H1 (cell line): ENCODE measurements at regions not wholly inside any gene's neighbourhood (a gene's known extent, or its start where the extent isn't known, plus 50 kb on each side); places are given as distances from the start of the nearest gene placed in this dataset.

ENCODE experiments used
- CTCF ChIA-PET: fragments of 300-600 bp; sonication (Branson Sonifier 250); formaldehyde crosslinking; loops from one replicate; lab custom pipeline; 2021; ENCODE audit not compliant: partially characterized antibody; lab: Charles Lee
- POLR2A ChIA-PET: fragments of 300-600 bp; sonication (Branson Sonifier 250); formaldehyde crosslinking; loops from one replicate; lab custom pipeline; 2021; ENCODE audit warnings: inconsistent platforms; ENCODE audit not compliant: partially characterized antibody; lab: Charles Lee
- DNase-seq, 2 experiments: peaks; one replicate each; pipeline versions ENCODE4 v3.0.0 to v3.0.0-alpha.2; 2010 to 2022; ENCODE audit warnings: low spot score in 2 of 2, low read depth in 1 of 2, mixed read lengths in 1 of 2
- FAIRE-seq: peaks from 2 replicates; lab custom pipeline; 2011; peaks lifted over from hg19 to GRCh38; lab: Jason Lieb, UNC
- H2AFZ ChIP-seq: 2 replicates; pipeline ENCODE4 v1.8.1; 2012; ENCODE audit warnings: low read length, inconsistent platforms
- H2AK5ac ChIP-seq: 2 replicates; pipeline ENCODE4 v1.6.1; 2013; ENCODE audit warnings: low read depth, low read length
- H2BK120ac ChIP-seq: replicated peaks from 2 replicates; pipeline ENCODE3; 2013; ENCODE audit warnings: low read depth, low read length, inconsistent platforms
- H2BK12ac ChIP-seq: 2 replicates; pipeline ENCODE4 v1.6.1; 2013; ENCODE audit warnings: low read depth, low read length
- H2BK15ac ChIP-seq: 2 replicates; pipeline ENCODE4 v1.6.1; 2013; ENCODE audit warnings: low read length
- H2BK20ac ChIP-seq: 2 replicates; pipeline ENCODE4 v1.6.1; 2013; ENCODE audit warnings: low read length
- H2BK5ac ChIP-seq: 2 replicates; pipeline ENCODE4 v1.6.1; 2013; ENCODE audit warnings: low read depth, low read length
- H3K14ac ChIP-seq: 2 replicates; pipeline ENCODE4 v1.6.1; 2013; ENCODE audit warnings: inconsistent platforms; ENCODE audit not compliant: insufficient read length
- H3K18ac ChIP-seq: 2 replicates; pipeline ENCODE4 v1.6.1; 2013; ENCODE audit warnings: low read length; ENCODE audit errors: extremely low read depth
- H3K23ac ChIP-seq: 2 replicates; pipeline ENCODE4 v1.6.1; 2013; ENCODE audit warnings: inconsistent platforms; ENCODE audit not compliant: insufficient read length
- H3K23me2 ChIP-seq: 2 replicates; pipeline ENCODE4 v1.6.1; 2013; ENCODE audit warnings: low read depth, low read length
- H3K27ac ChIP-seq: 2 replicates; pipeline ENCODE4 v1.6.1; 2011; ENCODE audit warnings: low read depth, low read length, inconsistent platforms
- H3K27me3 ChIP-seq, 4 experiments: replicated peaks in 1 of 4; 1 replicate in 1 of 4; 2 replicates in 3 of 4; pipeline versions ENCODE4 v1.6.1 to v1.8.1; 2011 to 2013; ENCODE audit warnings: low read length in 3 of 4, mild to moderate bottlenecking in 3 of 4, inconsistent platforms in 2 of 4, mixed read lengths in 2 of 4, moderate library complexity in 1 of 4; ENCODE audit not compliant: control insufficient read depth in 3 of 4, insufficient read depth in 3 of 4; ENCODE audit errors: extremely low read depth in 1 of 4
- H3K36me3 ChIP-seq, 4 experiments: 2 replicates each; pipeline versions ENCODE4 v1.6.1 to v1.8.1; 2011 to 2013; ENCODE audit warnings: mild to moderate bottlenecking in 4 of 4, low read length in 3 of 4, moderate library complexity in 2 of 4, control low read depth in 1 of 4, inconsistent platforms in 1 of 4; ENCODE audit not compliant: insufficient read depth in 4 of 4, control insufficient read depth in 2 of 4
- H3K4ac ChIP-seq: replicated peaks from 2 replicates; pipeline ENCODE3; 2013; ENCODE audit warnings: low read length, low read depth, mixed read lengths, inconsistent platforms; ENCODE audit not compliant: insufficient read length
- H3K4me1 ChIP-seq, 4 experiments: replicated peaks in 1 of 4; 1 replicate in 1 of 4; 2 replicates in 3 of 4; pipeline versions ENCODE4 v1.6.1 to v1.8.1; 2011 to 2013; ENCODE audit warnings: low read length in 3 of 4, inconsistent platforms in 2 of 4, mixed read lengths in 1 of 4; ENCODE audit not compliant: insufficient read depth in 4 of 4, control insufficient read depth in 3 of 4
- H3K4me2 ChIP-seq, 2 experiments: 2 replicates each; pipeline versions ENCODE4 v1.6.1 to v1.8.1; 2011 to 2013; ENCODE audit warnings: low read depth in 2 of 2, low read length in 2 of 2, control low read depth in 1 of 2, inconsistent platforms in 1 of 2, mild to moderate bottlenecking in 1 of 2; ENCODE audit not compliant: insufficient read depth in 1 of 2
- H3K4me3 ChIP-seq, 4 experiments: fragments of 200-600, 300-600 bp in 1 of 4; sonication (generic), shearing (Covaris generic), sonication (Bioruptor Twin) in 1 of 4; 2 replicates each; pipeline versions ENCODE4 v1.5.1 to v1.8.1; 2011 to 2016; ENCODE audit warnings: low read length in 4 of 4, low read depth in 3 of 4, control low read depth in 2 of 4, inconsistent platforms in 2 of 4, mild to moderate bottlenecking in 2 of 4, mixed read lengths in 1 of 4, moderate library complexity in 1 of 4; ENCODE audit not compliant: insufficient read depth in 2 of 4; ENCODE audit errors: extremely low read depth in 1 of 4
- H3K56ac ChIP-seq: replicated peaks from 2 replicates; pipeline ENCODE3; 2013; ENCODE audit warnings: low read depth, mild to moderate bottlenecking, mixed read lengths, low read length, inconsistent platforms; ENCODE audit not compliant: insufficient read length
- H3K79me1 ChIP-seq: 2 replicates; pipeline ENCODE4 v1.6.1; 2013; ENCODE audit warnings: low read depth, low read length, control low read depth
- H3K79me2 ChIP-seq, 2 experiments: 2 replicates each; pipeline versions ENCODE4 v1.6.1 to v1.8.1; 2012 to 2013; ENCODE audit warnings: low read length in 2 of 2, mild to moderate bottlenecking in 2 of 2, inconsistent platforms in 1 of 2; ENCODE audit not compliant: insufficient read depth in 2 of 2, control insufficient read depth in 1 of 2
- H3K9ac ChIP-seq, 4 experiments: replicated peaks in 1 of 4; 1 replicate in 1 of 4; 2 replicates in 3 of 4; pipeline versions ENCODE4 v1.6.1 to v1.8.1; 2011 to 2013; ENCODE audit warnings: low read depth in 3 of 4, low read length in 3 of 4, control low read depth in 2 of 4, mild to moderate bottlenecking in 2 of 4, moderate library complexity in 2 of 4, inconsistent platforms in 1 of 4; ENCODE audit errors: extremely low read depth in 1 of 4
- H3K9me3 ChIP-seq, 2 experiments: 2 replicates each; pipeline versions ENCODE4 v1.6.1 to v1.8.1; 2012 to 2013; ENCODE audit warnings: mild to moderate bottlenecking in 2 of 2, moderate library complexity in 2 of 2, control low read depth in 1 of 2, inconsistent platforms in 1 of 2, low read depth in 1 of 2, low read length in 1 of 2, mixed read lengths in 1 of 2; ENCODE audit not compliant: insufficient read depth in 2 of 2
- H4K20me1 ChIP-seq, 2 experiments: replicated peaks in 1 of 2; 2 replicates each; pipeline versions ENCODE3 to v1.8.1; 2011 to 2013; ENCODE audit warnings: inconsistent platforms in 2 of 2, low read length in 2 of 2, mild to moderate bottlenecking in 1 of 2; ENCODE audit not compliant: insufficient read depth in 2 of 2, control insufficient read depth in 1 of 2
- H4K5ac ChIP-seq: 2 replicates; pipeline ENCODE4 v1.6.1; 2013; ENCODE audit warnings: low read length, low read depth, mixed read lengths, inconsistent platforms; ENCODE audit not compliant: insufficient read length
- H4K8ac ChIP-seq: 2 replicates; pipeline ENCODE4 v1.8.0; 2013; ENCODE audit warnings: mild to moderate bottlenecking, moderate library complexity, low read length, inconsistent platforms; ENCODE audit not compliant: insufficient read depth; ENCODE audit errors: extremely low read depth
- H4K91ac ChIP-seq: replicated peaks from 2 replicates; pipeline ENCODE3; 2013; ENCODE audit warnings: low read length, mixed read lengths, inconsistent platforms; ENCODE audit not compliant: insufficient read length
- EP300 ChIP-seq, 2 experiments: IDR thresholded peaks; 1 replicate in 1 of 2; 2 replicates in 1 of 2; pipeline ENCODE4 v1.6.1; 2011 to 2012; ENCODE audit warnings: low read depth in 2 of 2, low read length in 2 of 2, mild to moderate bottlenecking in 2 of 2, borderline replicate concordance in 1 of 2, inconsistent platforms in 1 of 2, moderate library complexity in 1 of 2
- POLR2A ChIP-seq, 2 experiments: IDR thresholded peaks; 1 replicate in 1 of 2; 2 replicates in 1 of 2; pipeline ENCODE4 v1.6.1; 2011; ENCODE audit warnings: low read depth in 2 of 2, low read length in 2 of 2, mild to moderate bottlenecking in 2 of 2; ENCODE audit errors: control extremely low read depth in 1 of 2
- POLR2AphosphoS5 ChIP-seq: IDR thresholded peaks from 2 replicates; pipeline ENCODE4 v1.6.1; 2011; ENCODE audit warnings: low read depth, low read length
- RBBP5 ChIP-seq: IDR thresholded peaks from 2 replicates; pipeline ENCODE4 v1.7.1; 2012; ENCODE audit warnings: low read depth, mild to moderate bottlenecking, inconsistent platforms, low read length, moderate library complexity, borderline replicate concordance
- SP2 ChIP-seq: IDR thresholded peaks from 2 replicates; pipeline ENCODE4 v1.6.1; 2012; ENCODE audit warnings: mild to moderate bottlenecking, low read length, inconsistent platforms
- SP4 ChIP-seq: IDR thresholded peaks from 2 replicates; pipeline ENCODE4 v1.6.1; 2012; ENCODE audit warnings: low read length, inconsistent platforms
- TAF1 ChIP-seq: IDR thresholded peaks from 2 replicates; pipeline ENCODE4 v1.6.1; 2011; ENCODE audit warnings: mild to moderate bottlenecking, low read depth, low read length
- TEAD4 ChIP-seq: IDR thresholded peaks from 2 replicates; pipeline ENCODE4 v1.6.1; 2012; ENCODE audit warnings: low read depth, low read length, inconsistent platforms, mixed read lengths
- ZNF274 ChIP-seq: IDR thresholded peaks from 2 replicates; pipeline ENCODE4 v1.7.0; 2012; ENCODE audit warnings: low read length, borderline replicate concordance; ENCODE audit errors: extremely low read depth
- WGBS, 2 experiments: shearing (Covaris generic) in 1 of 2; methylation state at CpG; one replicate each; pipeline versions ENCODE4 v1.1.6 to v1.1.7; 2013 to 2015; ENCODE audit warnings: low lambda C conversion rate in 2 of 2, mixed read lengths in 2 of 2, inconsistent platforms in 1 of 2, low coverage in 1 of 2, missing lambda C conversion rate in 1 of 2; ENCODE audit not compliant: insufficient replicate concordance in 2 of 2, insufficient coverage in 1 of 2, insufficient read length in 1 of 2; ENCODE audit errors: extremely low coverage in 1 of 2, missing lambda C conversion rate in 1 of 2; 5-methylcytosine and 5-hydroxymethylcytosine counted together
- TF ChIP-seq, protein P1 (sequence below): IDR thresholded peaks from 2 replicates; pipeline ENCODE4 v1.6.1; 2011; ENCODE audit warnings: low read length, improper control_type of control experiment
- TF ChIP-seq, protein P2 (sequence below), 3 experiments: IDR thresholded peaks; 1 replicate in 2 of 3; 2 replicates in 1 of 3; pipeline versions ENCODE4 v1.5.1 to v1.6.1; 2011; ENCODE audit warnings: low read length in 3 of 3, mild to moderate bottlenecking in 3 of 3, inconsistent platforms in 2 of 3, low read depth in 1 of 3, moderate library complexity in 1 of 3; ENCODE audit not compliant: insufficient read depth in 1 of 3; ENCODE audit errors: control extremely low read depth in 1 of 3

DNA sequence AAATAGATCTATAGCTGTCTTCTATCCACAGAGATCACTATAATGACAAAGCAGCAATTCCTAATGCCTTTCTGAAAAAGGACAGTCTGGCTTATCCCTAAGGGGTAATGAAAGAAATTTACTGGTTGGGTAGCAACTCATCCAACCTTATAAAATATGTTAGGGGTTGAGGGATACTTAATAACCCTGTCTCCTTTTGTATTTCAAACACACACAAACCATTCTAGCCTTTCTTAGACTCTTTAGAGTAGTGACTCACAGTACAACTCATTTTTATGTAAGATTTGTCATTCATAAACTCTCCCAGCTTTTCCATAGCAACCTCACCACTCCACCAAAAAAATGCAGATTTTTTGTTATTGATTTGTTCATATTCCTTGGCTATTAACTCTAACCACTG lies 167.9 kb downstream of the FSCB start (continued):
- no peak for TF ChIP-seq RBBP5

DNA sequence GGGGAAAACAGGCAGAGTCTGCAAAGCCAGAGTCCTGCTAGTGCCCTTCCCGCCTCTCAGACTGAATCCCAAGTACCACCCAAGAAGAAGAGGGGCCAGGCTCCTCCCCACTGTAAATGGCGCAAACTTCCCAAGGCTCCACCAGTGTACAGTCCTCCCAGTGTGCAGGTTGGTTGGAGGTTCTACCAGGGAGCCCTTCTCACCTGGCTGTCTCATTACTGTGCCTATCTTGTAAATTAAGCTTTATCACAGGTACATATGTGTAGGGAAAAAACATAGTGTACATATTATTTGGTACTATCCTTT lies 189.7 kb downstream of the FSCB start:
- H3K18ac ChIP-seq: no peak overlapping the region
- H3K9me3 ChIP-seq: no peaks in the 10 kb centered on the region
- no peak overlapping the region for H4K91ac ChIP-seq
- no peak overlapping the region for H2AFZ ChIP-seq
- H2BK15ac ChIP-seq: no peak overlapping the region
- H3K79me2 ChIP-seq: no peaks in the 10 kb centered on the region
- 77% methylated on average over 2 of the region's 2 CpGs; no CpG with 5 or more reads in 1 of the 2 experiments for WGBS, 2 experiments
- no peak overlapping the region for H3K56ac ChIP-seq
- ChIA-PET CTCF (no interaction called here), POLR2A (no interaction called here)
- H2BK12ac ChIP-seq: no peak overlapping the region
- H3K9ac ChIP-seq: no peak overlapping the region
- H3K36me3 ChIP-seq: no peaks in the 10 kb centered on the region
- no peak overlapping the region for H3K4ac ChIP-seq
- no peaks in the 10 kb centered on the region for H3K79me1 ChIP-seq
- no peaks in the 10 kb centered on the region for H3K27me3 ChIP-seq
- H3K14ac ChIP-seq: no peak overlapping the region
- no peak overlapping the region for H2BK5ac ChIP-seq
- no peak overlapping the region for H2BK120ac ChIP-seq
- H4K20me1 ChIP-seq: no peaks in the 10 kb centered on the region
- H3K23ac ChIP-seq: no peak overlapping the region
- H3K4me2 ChIP-seq: no peak overlapping the region
- no peaks in the 10 kb centered on the region for H3K23me2 ChIP-seq
- H3K4me3 ChIP-seq: no peak overlapping the region
- H3K4me1 ChIP-seq: no peaks in the 10 kb centered on the region
- no peak overlapping the region for H3K27ac ChIP-seq
- no peak for DNase-seq
- no peak overlapping the region for H2BK20ac ChIP-seq
- H4K5ac ChIP-seq: no peak overlapping the region
- no peak for FAIRE-seq
- no peak overlapping the region for H2AK5ac ChIP-seq
- H4K8ac ChIP-seq: no peak overlapping the region
- TF ChIP-seq POLR2AphosphoS5 (no peak), ZNF274 (no peak), SP2 (no peak), EP300 (IDR thresholded peaks at IDR 0.05; ENCODE audit: borderline replicate concordance in 1 of 2, low read depth in 2 of 2, low read length in 2 of 2) (no peak), TEAD4 (no peak), POLR2A (IDR thresholded peaks at IDR 0.05; ENCODE audit: control extremely low read depth in 1 of 2, low read depth in 2 of 2, low read length in 2 of 2) (no peak), SP4 (no peak), TAF1 (no peak)
- TF ChIP-seq, protein P1, sequence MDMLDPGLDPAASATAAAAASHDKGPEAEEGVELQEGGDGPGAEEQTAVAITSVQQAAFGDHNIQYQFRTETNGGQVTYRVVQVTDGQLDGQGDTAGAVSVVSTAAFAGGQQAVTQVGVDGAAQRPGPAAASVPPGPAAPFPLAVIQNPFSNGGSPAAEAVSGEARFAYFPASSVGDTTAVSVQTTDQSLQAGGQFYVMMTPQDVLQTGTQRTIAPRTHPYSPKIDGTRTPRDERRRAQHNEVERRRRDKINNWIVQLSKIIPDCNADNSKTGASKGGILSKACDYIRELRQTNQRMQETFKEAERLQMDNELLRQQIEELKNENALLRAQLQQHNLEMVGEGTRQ: no peak
- TF ChIP-seq, protein P2, sequence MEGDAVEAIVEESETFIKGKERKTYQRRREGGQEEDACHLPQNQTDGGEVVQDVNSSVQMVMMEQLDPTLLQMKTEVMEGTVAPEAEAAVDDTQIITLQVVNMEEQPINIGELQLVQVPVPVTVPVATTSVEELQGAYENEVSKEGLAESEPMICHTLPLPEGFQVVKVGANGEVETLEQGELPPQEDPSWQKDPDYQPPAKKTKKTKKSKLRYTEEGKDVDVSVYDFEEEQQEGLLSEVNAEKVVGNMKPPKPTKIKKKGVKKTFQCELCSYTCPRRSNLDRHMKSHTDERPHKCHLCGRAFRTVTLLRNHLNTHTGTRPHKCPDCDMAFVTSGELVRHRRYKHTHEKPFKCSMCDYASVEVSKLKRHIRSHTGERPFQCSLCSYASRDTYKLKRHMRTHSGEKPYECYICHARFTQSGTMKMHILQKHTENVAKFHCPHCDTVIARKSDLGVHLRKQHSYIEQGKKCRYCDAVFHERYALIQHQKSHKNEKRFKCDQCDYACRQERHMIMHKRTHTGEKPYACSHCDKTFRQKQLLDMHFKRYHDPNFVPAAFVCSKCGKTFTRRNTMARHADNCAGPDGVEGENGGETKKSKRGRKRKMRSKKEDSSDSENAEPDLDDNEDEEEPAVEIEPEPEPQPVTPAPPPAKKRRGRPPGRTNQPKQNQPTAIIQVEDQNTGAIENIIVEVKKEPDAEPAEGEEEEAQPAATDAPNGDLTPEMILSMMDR (IDR thresholded peaks at IDR 0.05; ENCODE audit: control extremely low read depth in 1 of 3, insufficient read depth in 1 of 3, low read depth in 1 of 3, low read length in 3 of 3): no peak
